ENCODE measurements at regions not wholly inside any gene's neighbourhood (a gene's known extent, or its start where the extent isn't known, plus 50 kb on each side); places are given as distances from the start of the nearest gene placed in this dataset.
"Not testable (repeated sequence)": the region's sequence is repeated elsewhere in the genome, so short reads cannot be mapped to it uniquely, and the experiment has no call there.

- FAIRE-seq (no peak), DNase-seq (ENCODE audit: low read depth) (no peak)
- Histone ChIP-seq H3K4me1 (ENCODE audit: insufficient read depth, low read length) (no peaks in the 10 kb centered on the region), H3K4me3 (ENCODE audit: insufficient read depth, low read depth, low read length) (no peak overlapping the region), H3K9me3 (ENCODE audit: insufficient read depth, low read depth, low read length) (no peaks in the 10 kb centered on the region), H3K27ac (ENCODE audit: low read depth, low read length) (no peak overlapping the region), H3K79me2 (ENCODE audit: insufficient read depth, low read length) (no peaks in the 10 kb centered on the region), H3K9ac (ENCODE audit: low read length) (no peak overlapping the region), H2AFZ (ENCODE audit: low read depth, low read length) (no peak overlapping the region), H4K20me1 (ENCODE audit: insufficient read depth, low read length) (no peaks in the 10 kb centered on the region), H3K4me2 (ENCODE audit: low read length) (no peak overlapping the region), H3K36me3 (ENCODE audit: insufficient read depth, low read length) (no peaks in the 10 kb centered on the region), H3K27me3 (ENCODE audit: insufficient read depth, low read length) (no peaks in the 10 kb centered on the region)
- Mint-ChIP-seq H3K4me1 (ENCODE audit: low read depth, unreplicated experiment) (no peaks in the 10 kb centered on the region), H3K4me3 (ENCODE audit: unreplicated experiment) (no peak overlapping the region), H3K27me3 (ENCODE audit: low read depth, unreplicated experiment) (no peaks in the 10 kb centered on the region), H3K9me3 (ENCODE audit: unreplicated experiment) (peaks cover 3% of the 10 kb centered on the region), H3K27ac (ENCODE audit: unreplicated experiment) (no peak overlapping the region), H3K36me3 (ENCODE audit: low read depth, unreplicated experiment) (no peaks in the 10 kb centered on the region)
- TF ChIP-seq, protein P1, sequence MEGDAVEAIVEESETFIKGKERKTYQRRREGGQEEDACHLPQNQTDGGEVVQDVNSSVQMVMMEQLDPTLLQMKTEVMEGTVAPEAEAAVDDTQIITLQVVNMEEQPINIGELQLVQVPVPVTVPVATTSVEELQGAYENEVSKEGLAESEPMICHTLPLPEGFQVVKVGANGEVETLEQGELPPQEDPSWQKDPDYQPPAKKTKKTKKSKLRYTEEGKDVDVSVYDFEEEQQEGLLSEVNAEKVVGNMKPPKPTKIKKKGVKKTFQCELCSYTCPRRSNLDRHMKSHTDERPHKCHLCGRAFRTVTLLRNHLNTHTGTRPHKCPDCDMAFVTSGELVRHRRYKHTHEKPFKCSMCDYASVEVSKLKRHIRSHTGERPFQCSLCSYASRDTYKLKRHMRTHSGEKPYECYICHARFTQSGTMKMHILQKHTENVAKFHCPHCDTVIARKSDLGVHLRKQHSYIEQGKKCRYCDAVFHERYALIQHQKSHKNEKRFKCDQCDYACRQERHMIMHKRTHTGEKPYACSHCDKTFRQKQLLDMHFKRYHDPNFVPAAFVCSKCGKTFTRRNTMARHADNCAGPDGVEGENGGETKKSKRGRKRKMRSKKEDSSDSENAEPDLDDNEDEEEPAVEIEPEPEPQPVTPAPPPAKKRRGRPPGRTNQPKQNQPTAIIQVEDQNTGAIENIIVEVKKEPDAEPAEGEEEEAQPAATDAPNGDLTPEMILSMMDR (IDR thresholded peaks at IDR 0.05; ENCODE audit: insufficient read depth, low read depth, low read length) = no peak
- no peak for TF ChIP-seq EZH2 (IDR thresholded peaks at IDR 0.05; ENCODE audit: insufficient read depth, low read length)
Observed at GRCh38 chr4:36610628-36611027, 329.2 kb downstream of the DTHD1 start.

GRCh38 chr4:36613142-36613541, 331.7 kb downstream of the DTHD1 start:
- not testable (repeated sequence) for H3K27ac ChIP-seq (ENCODE audit: low read depth, low read length); H3K9me3 Mint-ChIP-seq (ENCODE audit: unreplicated experiment); H4K20me1 ChIP-seq (ENCODE audit: insufficient read depth, low read length); H3K4me3 ChIP-seq (ENCODE audit: insufficient read depth, low read depth, low read length); H3K4me1 ChIP-seq (ENCODE audit: insufficient read depth, low read length); DNase-seq (ENCODE audit: low read depth); H3K27me3 ChIP-seq (ENCODE audit: insufficient read depth, low read length); H3K4me2 ChIP-seq (ENCODE audit: low read length); H3K4me3 Mint-ChIP-seq (ENCODE audit: unreplicated experiment); FAIRE-seq; H3K9me3 ChIP-seq (ENCODE audit: insufficient read depth, low read depth, low read length); H3K79me2 ChIP-seq (ENCODE audit: insufficient read depth, low read length); H3K36me3 ChIP-seq (ENCODE audit: insufficient read depth, low read length); H3K27me3 Mint-ChIP-seq (ENCODE audit: low read depth, unreplicated experiment); H2AFZ ChIP-seq (ENCODE audit: low read depth, low read length); H3K36me3 Mint-ChIP-seq (ENCODE audit: low read depth, unreplicated experiment); H3K27ac Mint-ChIP-seq (ENCODE audit: unreplicated experiment); H3K9ac ChIP-seq (ENCODE audit: low read length); H3K4me1 Mint-ChIP-seq (ENCODE audit: low read depth, unreplicated experiment)

DNA sequence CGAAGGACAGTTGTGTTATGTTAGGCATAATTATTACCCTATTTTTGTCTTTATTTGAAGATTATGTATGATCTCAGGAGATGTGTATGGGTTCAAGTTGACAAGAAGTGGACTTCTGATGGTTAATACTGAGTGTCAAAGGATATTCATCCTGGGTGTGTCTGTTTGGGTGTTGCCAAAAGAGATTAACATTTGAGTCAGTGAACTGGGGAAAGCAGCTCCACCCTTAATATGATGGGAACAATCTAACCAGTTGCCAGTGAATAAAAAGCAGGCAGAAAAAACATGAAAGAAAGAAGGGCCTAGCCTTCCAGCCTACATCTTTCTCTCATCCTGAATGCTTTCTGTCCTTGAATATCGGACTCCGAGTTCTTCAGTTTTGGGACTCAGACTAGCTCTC, 332.6 kb downstream of the DTHD1 start:
- no peak overlapping the region for H3K4me3 ChIP-seq (ENCODE audit: insufficient read depth, low read depth, low read length)
- no peaks in the 10 kb centered on the region for H3K9me3 ChIP-seq (ENCODE audit: insufficient read depth, low read depth, low read length)
- H3K4me1 ChIP-seq (ENCODE audit: insufficient read depth, low read length) = no peaks in the 10 kb centered on the region
- no peak for DNase-seq (ENCODE audit: low read depth)
- no peaks in the 10 kb centered on the region for H3K27me3 ChIP-seq (ENCODE audit: insufficient read depth, low read length)
- H3K27ac Mint-ChIP-seq (ENCODE audit: unreplicated experiment) = no peak overlapping the region
- peaks cover 3% of the 10 kb centered on the region for H3K9me3 Mint-ChIP-seq (ENCODE audit: unreplicated experiment)
- H3K4me3 Mint-ChIP-seq (ENCODE audit: unreplicated experiment) = no peak overlapping the region
- no peak for FAIRE-seq
- H3K36me3 ChIP-seq (ENCODE audit: insufficient read depth, low read length) = no peaks in the 10 kb centered on the region
- no peak overlapping the region for H2AFZ ChIP-seq (ENCODE audit: low read depth, low read length)
- no peak overlapping the region for H3K4me2 ChIP-seq (ENCODE audit: low read length)
- no peak overlapping the region for H3K27ac ChIP-seq (ENCODE audit: low read depth, low read length)
- TF ChIP-seq, protein P1 (IDR thresholded peaks at IDR 0.05; ENCODE audit: insufficient read depth, low read depth, low read length) = no peak
- TF ChIP-seq EZH2 (IDR thresholded peaks at IDR 0.05; ENCODE audit: insufficient read depth, low read length) = no peak
- H4K20me1 ChIP-seq (ENCODE audit: insufficient read depth, low read length) = no peaks in the 10 kb centered on the region
- H3K4me1 Mint-ChIP-seq (ENCODE audit: low read depth, unreplicated experiment) = no peaks in the 10 kb centered on the region
- H3K27me3 Mint-ChIP-seq (ENCODE audit: low read depth, unreplicated experiment) = no peaks in the 10 kb centered on the region
- H3K79me2 ChIP-seq (ENCODE audit: insufficient read depth, low read length) = no peaks in the 10 kb centered on the region
- H3K36me3 Mint-ChIP-seq (ENCODE audit: low read depth, unreplicated experiment) = no peaks in the 10 kb centered on the region
- H3K9ac ChIP-seq (ENCODE audit: low read length) = no peak overlapping the region
